ENCODE measurements at regions not wholly inside any gene's neighbourhood (a gene's known extent, or its start where the extent isn't known, plus 50 kb on each side); places are given as distances from the start of the nearest gene placed in this dataset.

DNA sequence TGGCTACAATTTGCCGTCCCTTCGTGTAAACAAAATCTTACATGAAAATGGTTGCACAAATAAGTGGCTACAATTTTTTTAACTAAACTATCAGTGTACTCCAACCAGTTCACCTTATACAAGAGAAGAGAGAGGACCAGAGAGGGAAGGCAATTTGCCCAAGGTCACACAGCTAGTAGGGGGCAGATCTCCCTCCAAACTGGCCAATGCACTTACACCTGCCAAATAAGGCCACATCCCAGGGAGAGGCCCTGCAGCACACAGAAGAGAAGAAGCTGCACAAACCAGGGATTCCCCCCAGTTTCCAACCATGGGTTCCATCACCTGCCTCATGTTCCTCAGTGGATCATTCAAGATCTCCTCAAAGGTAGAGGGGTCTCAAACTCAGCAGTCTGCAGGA lies 349.9 kb downstream of the SOX9 start:
- TF ChIP-seq, protein P1, sequence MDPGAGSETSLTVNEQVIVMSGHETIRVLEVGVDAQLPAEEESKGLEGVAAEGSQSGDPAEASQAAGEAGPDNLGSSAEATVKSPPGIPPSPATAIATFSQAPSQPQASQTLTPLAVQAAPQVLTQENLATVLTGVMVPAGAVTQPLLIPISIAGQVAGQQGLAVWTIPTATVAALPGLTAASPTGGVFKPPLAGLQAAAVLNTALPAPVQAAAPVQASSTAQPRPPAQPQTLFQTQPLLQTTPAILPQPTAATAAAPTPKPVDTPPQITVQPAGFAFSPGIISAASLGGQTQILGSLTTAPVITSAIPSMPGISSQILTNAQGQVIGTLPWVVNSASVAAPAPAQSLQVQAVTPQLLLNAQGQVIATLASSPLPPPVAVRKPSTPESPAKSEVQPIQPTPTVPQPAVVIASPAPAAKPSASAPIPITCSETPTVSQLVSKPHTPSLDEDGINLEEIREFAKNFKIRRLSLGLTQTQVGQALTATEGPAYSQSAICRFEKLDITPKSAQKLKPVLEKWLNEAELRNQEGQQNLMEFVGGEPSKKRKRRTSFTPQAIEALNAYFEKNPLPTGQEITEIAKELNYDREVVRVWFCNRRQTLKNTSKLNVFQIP (CRISPR knock-in tag; IDR thresholded peaks at IDR 0.05; ENCODE audit: borderline replicate concordance, low read depth), result no peak
- TF ChIP-seq GLIS3 (CRISPR knock-in tag; IDR thresholded peaks at IDR 0.05) (no peak), ZNF8 (CRISPR knock-in tag; IDR thresholded peaks at IDR 0.05) (no peak), ZFP3 (CRISPR knock-in tag; IDR thresholded peaks at IDR 0.05) (no peak), ESRRG (CRISPR knock-in tag; IDR thresholded peaks at IDR 0.05) (no peak), RARB (CRISPR knock-in tag; IDR thresholded peaks at IDR 0.05) (no peak)
- TF ChIP-seq, protein P2, sequence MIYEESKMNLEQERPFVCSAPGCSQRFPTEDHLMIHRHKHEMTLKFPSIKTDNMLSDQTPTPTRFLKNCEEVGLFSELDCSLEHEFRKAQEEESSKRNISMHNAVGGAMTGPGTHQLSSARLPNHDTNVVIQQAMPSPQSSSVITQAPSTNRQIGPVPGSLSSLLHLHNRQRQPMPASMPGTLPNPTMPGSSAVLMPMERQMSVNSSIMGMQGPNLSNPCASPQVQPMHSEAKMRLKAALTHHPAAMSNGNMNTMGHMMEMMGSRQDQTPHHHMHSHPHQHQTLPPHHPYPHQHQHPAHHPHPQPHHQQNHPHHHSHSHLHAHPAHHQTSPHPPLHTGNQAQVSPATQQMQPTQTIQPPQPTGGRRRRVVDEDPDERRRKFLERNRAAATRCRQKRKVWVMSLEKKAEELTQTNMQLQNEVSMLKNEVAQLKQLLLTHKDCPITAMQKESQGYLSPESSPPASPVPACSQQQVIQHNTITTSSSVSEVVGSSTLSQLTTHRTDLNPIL (CRISPR knock-in tag; IDR thresholded peaks at IDR 0.05; ENCODE audit: low read depth), result no peak
- TF ChIP-seq, protein P3, sequence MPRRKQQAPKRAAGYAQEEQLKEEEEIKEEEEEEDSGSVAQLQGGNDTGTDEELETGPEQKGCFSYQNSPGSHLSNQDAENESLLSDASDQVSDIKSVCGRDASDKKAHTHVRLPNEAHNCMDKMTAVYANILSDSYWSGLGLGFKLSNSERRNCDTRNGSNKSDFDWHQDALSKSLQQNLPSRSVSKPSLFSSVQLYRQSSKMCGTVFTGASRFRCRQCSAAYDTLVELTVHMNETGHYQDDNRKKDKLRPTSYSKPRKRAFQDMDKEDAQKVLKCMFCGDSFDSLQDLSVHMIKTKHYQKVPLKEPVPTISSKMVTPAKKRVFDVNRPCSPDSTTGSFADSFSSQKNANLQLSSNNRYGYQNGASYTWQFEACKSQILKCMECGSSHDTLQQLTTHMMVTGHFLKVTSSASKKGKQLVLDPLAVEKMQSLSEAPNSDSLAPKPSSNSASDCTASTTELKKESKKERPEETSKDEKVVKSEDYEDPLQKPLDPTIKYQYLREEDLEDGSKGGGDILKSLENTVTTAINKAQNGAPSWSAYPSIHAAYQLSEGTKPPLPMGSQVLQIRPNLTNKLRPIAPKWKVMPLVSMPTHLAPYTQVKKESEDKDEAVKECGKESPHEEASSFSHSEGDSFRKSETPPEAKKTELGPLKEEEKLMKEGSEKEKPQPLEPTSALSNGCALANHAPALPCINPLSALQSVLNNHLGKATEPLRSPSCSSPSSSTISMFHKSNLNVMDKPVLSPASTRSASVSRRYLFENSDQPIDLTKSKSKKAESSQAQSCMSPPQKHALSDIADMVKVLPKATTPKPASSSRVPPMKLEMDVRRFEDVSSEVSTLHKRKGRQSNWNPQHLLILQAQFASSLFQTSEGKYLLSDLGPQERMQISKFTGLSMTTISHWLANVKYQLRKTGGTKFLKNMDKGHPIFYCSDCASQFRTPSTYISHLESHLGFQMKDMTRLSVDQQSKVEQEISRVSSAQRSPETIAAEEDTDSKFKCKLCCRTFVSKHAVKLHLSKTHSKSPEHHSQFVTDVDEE (CRISPR knock-in tag; IDR thresholded peaks at IDR 0.05), result no peak
